H54 (cell line): ENCODE measurements at regions not wholly inside any gene's neighbourhood (a gene's known extent, or its start where the extent isn't known, plus 50 kb on each side); places are given as distances from the start of the nearest gene placed in this dataset.
"Not testable (repeated sequence)": the region's sequence is repeated elsewhere in the genome, so short reads cannot be mapped to it uniquely, and the experiment has no call there.

Source experiments
- DNase-seq: peaks from one replicate; pipeline ENCODE4 v3.0.0; 2011; ENCODE audit warnings: low spot score, mixed read lengths; ENCODE audit not compliant: insufficient read length
- FAIRE-seq: peaks from 3 replicates; lab custom pipeline; 2011; peaks lifted over from hg19 to GRCh38; lab: Jason Lieb, UNC
- POLR2A ChIP-seq: IDR thresholded peaks from 2 replicates; pipeline ENCODE4 v1.6.1; 2011; ENCODE audit warnings: low read depth, mild to moderate bottlenecking, low read length

- no peak for TF ChIP-seq POLR2A
- no peak for DNase-seq
- no peak for FAIRE-seq
Measured at GRCh38 chr2:59858540-59858939, 694.9 kb downstream of the BCL11A start.

- FAIRE-seq (no peak), DNase-seq (no peak)
- no peak for TF ChIP-seq POLR2A
Measured at GRCh38 chr2:59857109-59857508, 696.3 kb downstream of the BCL11A start.

- no peak for FAIRE-seq
- no peak for DNase-seq
- no peak for TF ChIP-seq POLR2A
Measured at GRCh38 chr2:59856391-59856790, 697.1 kb downstream of the BCL11A start.

DNA sequence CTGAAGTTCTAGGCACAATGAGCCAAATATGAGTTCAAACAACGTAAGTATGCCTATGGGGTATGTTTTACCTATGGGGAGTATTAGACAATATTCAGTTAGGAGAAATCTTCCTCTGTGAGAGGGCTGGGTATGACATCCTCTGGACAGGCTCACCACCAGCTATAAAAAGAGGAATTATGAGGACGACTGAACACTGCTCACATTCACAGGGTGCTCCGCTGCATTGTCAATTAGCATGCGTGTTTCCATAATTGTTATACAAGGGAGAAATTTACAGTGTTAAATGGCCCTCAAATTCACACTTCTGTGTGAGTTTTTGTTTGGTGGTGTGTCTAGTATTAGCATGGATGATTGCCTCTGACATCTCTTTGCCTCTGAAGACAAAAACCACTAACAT, 700.4 kb downstream of the BCL11A start:
- no peak for FAIRE-seq
- TF ChIP-seq POLR2A, result no peak
- no peak for DNase-seq

GRCh38 chr2:59851836-59852475, 701.5 kb downstream of the BCL11A start:
- FAIRE-seq, result no peak
- no peak for TF ChIP-seq POLR2A
- no peak for DNase-seq

DNA sequence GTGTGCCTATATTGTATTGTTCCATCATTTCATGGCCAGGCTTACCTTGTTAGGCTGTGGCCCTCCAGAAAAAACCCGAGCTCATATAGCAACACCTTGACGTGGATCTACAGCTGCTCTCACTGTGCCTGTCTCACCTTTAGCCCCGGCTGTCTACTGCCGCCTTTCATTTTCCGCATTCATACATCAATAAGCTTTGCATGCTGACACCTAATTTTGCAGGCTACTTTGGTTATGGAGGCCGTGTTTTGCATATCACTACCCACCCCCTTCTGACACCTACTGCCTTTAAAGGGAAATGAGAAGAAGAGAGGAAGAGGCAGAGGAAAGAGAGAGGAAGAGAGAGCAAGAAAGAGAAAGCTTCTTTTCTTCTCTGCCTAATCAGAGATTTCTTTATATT, 702.9 kb downstream of the BCL11A start:
- FAIRE-seq (no peak), DNase-seq (no peak)
- TF ChIP-seq POLR2A, result no peak

- DNase-seq (no peak), FAIRE-seq (no peak)
- no peak for TF ChIP-seq POLR2A
Measured at GRCh38 chr2:59833941-59834340, 719.5 kb downstream of the BCL11A start.

DNA sequence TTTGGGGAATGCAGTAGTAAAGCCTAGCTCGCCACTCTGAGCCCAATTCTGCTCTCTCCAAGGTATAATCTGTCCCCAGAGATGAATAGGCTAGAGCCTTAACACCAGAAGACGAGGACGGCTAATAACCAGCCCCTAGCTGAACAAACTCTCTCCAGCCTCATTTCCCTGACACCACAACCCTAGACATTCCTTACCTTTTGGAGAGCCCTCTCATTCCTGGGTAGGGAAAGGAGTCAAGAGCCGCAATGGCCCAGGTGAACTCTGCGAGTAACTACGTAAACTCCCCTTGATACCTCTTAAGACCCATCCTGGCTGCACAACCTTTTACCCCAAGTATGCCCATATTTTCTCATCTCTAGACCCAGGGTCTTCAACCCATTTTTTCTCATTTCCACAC, 722.9 kb downstream of the BCL11A start:
- no peak for FAIRE-seq
- DNase-seq, result no peak
- no peak for TF ChIP-seq POLR2A

DNA sequence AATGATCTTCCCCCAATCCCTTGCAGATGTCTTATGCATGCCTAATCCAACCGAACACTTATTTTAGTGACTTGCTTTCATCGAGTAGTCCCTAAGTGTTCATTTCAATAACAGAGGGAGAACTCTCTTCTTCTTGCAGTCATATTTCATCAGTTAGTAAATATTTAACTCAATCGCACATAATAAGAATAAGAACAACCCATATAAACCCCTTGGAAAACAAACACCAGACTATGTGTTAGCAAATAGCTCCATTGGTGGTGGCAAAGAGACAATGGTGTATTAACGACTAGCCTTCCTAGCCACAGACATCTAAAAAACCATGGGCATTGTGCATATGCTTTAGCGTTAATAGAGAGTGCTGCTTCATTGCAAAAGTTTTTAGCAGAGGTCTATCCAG, 725.8 kb downstream of the BCL11A start:
- no peak for TF ChIP-seq POLR2A
- FAIRE-seq, result no peak
- no peak for DNase-seq

DNA sequence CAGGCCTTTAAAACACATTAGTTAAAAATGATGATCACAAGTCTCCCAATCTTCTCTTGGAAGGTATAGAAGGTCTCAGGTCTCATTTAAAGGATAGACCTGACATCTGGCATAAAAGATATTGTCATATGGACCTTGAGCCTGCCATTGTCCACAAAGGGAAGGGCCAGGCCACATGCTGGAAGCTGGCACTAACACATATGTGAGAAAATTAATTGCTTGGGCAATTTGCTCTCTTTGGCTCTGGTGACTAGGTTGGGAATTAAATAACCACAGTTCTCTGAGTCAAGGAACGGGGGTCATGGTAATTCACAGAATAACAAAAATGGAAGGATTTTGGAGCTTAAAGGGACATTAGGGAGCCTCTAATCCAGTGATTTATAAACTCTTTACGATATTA, 727.3 kb downstream of the BCL11A start:
- no peak for FAIRE-seq
- no peak for TF ChIP-seq POLR2A
- no peak for DNase-seq

DNA sequence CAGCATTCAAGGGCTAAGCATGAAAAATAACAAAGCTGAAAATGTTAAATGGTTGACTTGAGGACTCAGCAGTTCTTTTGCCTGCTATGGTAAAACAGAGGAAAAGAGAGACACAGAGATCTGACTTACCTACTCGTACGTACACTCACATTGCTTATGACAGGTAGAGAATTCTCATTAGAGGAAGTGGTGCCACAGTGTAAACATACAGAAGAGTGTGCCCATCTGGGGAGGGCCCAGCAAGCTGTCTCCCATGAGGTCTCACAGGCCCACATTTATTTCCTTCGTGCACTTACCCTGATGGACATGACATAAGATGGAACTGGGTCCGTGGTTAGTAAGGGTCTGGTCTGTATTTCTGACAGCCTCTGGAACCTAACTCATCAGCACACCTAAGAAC, 729.1 kb downstream of the BCL11A start:
- no peak for TF ChIP-seq POLR2A
- DNase-seq, result no peak
- FAIRE-seq, result no peak

- no peak for TF ChIP-seq POLR2A
- DNase-seq, result no peak
- no peak for FAIRE-seq
Measured at GRCh38 chr2:59816075-59816474, 737.4 kb downstream of the BCL11A start.

DNA sequence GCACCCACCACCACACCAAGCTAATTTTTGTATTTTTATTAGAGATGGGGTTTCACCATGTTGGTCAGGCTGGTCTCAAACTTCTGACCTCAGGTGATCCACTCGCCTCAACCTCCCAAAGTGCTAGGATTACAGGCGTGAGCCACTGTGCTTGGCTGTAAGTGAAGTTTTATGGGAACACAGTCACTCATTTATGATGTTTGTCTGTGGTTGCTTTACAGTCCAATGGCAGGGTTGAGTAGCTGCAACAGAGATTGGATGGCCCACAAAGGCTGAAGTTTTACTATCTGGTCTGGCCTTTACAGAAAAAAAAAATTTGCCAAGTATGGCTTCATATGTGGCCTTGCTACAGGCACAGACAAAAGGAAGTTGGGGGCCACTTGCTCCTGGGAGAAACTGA, 743.2 kb downstream of the BCL11A start:
- not testable (repeated sequence) for FAIRE-seq, DNase-seq

- FAIRE-seq (no peak), DNase-seq (no peak)
- TF ChIP-seq POLR2A, result no peak
Measured at GRCh38 chr2:59806486-59806885, 747.0 kb downstream of the BCL11A start.

- no peak for TF ChIP-seq POLR2A
Measured at GRCh38 chr2:59804732-59805131, 748.7 kb downstream of the BCL11A start.

More at GRCh38 chr2:59804732-59805131, 748.7 kb downstream of the BCL11A start:
- DNase-seq, result no peak
- no peak for FAIRE-seq
